C4-2B (cell line): ENCODE measurements at regions not wholly inside any gene's neighbourhood (a gene's known extent, or its start where the extent isn't known, plus 50 kb on each side); places are given as distances from the start of the nearest gene placed in this dataset.

Source experiments
- CTCF ChIP-seq: fragments of 450-650 bp; conservative IDR thresholded peaks from 2 replicates; pipeline ENCODE4 v1.5.1; 2017; ENCODE audit warnings: mild to moderate bottlenecking
- ZFX ChIP-seq: fragments of 450-650 bp; IDR thresholded peaks from 2 replicates; pipeline ENCODE4 v1.6.1; 2017

GRCh38 chr1:106524631-106525030 is 531.8 kb upstream of the PRMT6 start:
- no peak for TF ChIP-seq CTCF
- TF ChIP-seq ZFX, result no peak
